GM19395 (cell line): ENCODE measurements at regions not wholly inside any gene's neighbourhood (a gene's known extent, or its start where the extent isn't known, plus 50 kb on each side); places are given as distances from the start of the nearest gene placed in this dataset.
"Not testable (repeated sequence)": the region's sequence is repeated elsewhere in the genome, so short reads cannot be mapped to it uniquely, and the experiment has no call there.

Experiments used
- ATAC-seq: cut with Tn5 transposase; IDR thresholded peaks from one replicate; pipeline ENCODE4 v1.9.1; 2021; ENCODE audit warnings: mild to moderate bottlenecking, moderate library complexity; ENCODE audit not compliant: unreplicated experiment

- not testable (repeated sequence) for ATAC-seq
These were observed 203.5 kb downstream of the TMEM121 start for GRCh38 chr14:105729825-105730368.

DNA sequence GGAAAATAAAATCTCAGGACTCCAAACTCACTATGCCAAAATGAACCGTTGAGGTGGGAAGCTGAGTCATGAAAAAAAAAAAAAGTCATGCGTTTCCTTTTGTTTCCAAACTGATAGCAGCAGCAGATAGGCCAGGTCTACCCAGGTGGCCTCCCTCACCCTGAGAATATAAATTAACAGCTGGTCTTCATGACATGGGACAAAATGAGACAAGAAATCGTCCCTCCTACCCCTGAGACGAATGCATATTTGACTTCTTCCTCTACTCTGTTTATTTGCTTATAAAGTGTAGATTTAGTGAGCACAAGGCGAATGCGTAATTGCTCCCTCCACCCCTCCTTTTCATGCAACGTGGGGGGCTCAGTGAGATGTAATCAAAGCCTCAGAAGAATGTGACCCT lies 204.3 kb downstream of the TMEM121 start:
- not testable (repeated sequence) for ATAC-seq

GRCh38 chr14:105731221-105731985 lies 205.0 kb downstream of the TMEM121 start:
- not testable (repeated sequence) for ATAC-seq

DNA sequence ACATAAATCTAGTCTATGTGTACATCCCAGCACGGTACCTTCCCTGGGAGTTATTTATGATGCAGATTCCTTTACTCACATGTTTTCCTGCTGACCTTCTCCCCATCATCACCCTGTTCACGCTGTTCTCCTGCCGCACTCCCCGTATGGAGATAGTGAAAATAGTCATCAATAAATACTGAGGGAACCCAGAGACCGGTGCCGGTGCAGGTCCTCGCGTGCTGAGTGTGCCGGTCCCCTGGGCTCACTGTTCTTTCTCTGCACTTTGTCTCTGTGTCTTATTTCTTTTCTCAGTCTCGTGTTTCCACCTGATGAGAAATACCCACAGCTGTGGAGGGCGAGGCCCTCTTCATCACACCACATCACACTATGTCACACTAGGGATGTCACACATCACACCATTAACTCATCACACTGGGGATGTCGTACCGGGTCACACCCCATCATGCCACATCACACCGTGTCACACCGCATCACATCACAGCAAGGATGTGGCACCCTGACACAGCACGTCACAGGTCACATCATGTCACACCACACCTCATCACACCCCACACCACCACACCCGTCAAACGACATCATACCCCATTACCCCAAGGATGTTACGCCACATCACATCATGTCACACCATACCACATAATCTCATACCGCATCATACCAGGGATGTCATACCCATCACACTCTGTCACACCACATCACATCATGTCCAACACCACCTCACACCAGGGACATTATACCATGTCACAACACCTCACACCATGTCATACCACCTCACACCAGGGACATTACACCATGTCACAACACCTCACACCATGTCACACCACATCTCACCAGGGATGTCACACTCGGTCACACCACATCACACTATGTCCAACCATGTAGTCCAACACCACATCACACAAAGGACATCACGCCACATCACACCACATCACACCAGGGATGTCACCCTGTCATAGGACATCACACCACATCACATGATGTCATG lies 207.0 kb downstream of the TMEM121 start:
- ATAC-seq = no peak

DNA sequence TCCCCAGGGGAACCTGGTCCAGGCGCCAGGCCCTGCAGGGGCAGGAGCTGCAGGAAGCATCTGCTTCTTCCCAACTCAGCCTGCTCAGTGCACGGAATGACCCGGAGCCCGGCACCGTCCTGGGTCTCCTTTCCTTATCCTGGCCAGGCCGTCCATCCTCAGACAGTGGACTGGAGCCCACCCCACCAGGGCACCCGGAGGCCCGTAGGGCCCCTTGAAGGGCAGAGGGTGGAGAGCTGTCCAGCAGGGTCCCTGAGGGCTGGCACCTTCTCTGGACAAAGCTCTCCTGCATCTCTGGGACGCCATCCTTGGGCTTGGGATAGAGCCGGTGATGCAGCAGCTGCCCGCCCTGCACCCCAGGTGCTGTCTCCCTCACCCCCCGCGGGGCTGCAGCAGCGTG lies 207.9 kb downstream of the TMEM121 start:
- ATAC-seq = not testable (repeated sequence)

DNA sequence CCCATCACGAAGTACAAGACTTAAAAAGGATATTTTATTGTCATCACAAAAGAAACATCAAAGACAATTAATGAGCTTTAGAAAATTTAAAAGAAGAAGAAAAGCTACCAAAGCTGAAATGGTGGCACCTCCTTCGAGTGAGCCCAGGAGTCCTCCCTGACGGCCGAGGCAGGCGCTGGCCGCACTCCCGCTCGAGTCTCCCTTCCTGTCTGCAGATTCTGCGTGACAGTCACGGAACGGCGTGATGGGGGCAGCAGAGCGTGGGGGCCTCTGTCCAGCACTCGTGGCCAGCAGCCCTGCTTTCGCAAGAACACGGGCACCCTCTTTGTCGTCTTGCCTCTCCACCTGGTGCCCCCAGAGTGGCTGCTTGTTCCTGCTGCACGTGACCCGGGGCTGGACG lies 209.9 kb downstream of the TMEM121 start:
- not testable (repeated sequence) for ATAC-seq

- no peak for ATAC-seq
These were observed 211.3 kb downstream of the TMEM121 start for GRCh38 chr14:105737504-105738246.

DNA sequence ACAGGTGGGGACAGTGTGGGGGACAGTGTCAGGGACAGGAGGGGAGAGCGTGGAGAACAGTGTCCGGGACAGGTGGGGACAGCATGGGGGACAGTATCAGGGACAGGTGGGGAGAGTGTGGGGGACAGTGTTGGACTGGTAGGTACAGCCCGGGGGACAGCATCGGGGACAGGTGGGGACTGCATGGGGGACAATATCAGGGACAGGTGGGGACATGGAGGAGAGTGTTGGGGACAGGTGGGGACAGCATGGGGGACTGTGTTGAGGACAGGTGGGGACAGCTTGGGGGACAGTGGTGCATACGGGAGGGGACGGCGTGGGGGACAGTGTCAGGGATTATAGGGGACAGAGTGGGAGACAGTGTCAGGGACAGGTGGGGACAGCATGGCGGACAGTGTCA lies 212.3 kb downstream of the TMEM121 start:
- ATAC-seq = no peak

GRCh38 chr14:105739331-105740102 lies 213.1 kb downstream of the TMEM121 start:
- no peak for ATAC-seq

- not testable (repeated sequence) for ATAC-seq
These were observed 213.9 kb downstream of the TMEM121 start for GRCh38 chr14:105740272-105740671.

DNA sequence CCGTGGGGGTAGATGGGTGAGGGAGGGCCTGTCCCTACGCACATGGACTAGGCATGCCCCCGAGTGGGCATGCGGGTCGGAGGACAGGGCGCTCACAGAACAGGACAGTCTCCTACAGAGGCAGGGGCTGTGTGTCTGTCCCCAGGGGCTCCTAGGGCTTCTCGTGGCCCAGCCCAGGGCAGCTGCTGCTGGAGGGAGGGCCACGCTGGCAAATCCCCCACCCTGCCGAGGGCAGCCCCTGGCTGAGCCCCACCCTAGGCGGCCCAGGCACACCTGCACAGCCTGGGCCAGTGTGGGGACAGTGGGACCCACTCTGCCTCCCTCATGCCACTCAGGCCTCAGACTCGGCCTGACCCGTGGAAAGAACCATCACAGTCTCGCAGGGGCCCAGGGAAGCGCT lies 214.6 kb downstream of the TMEM121 start:
- ATAC-seq = not testable (repeated sequence)

- ATAC-seq = not testable (repeated sequence)
These were observed 215.5 kb downstream of the TMEM121 start for GRCh38 chr14:105741707-105742530.

DNA sequence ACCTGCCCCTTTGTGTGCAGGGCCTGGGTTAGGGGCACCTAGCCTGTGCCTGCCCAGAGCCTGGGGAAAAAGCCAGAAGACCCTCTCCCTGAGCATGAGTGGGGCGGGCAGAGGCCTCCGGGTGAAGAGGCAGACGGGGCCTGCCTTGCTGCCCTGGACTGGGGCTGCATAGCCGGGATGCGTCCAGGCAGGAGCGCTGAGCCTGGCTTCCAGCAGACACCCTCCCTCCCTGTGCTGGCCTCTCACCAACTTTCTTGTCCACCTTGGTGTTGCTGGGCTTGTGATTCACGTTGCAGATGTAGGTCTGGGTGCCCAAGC lies 216.1 kb downstream of the TMEM121 start:
- no peak for ATAC-seq

GRCh38 chr14:105742904-105743701 lies 216.7 kb downstream of the TMEM121 start:
- ATAC-seq = not testable (repeated sequence)

DNA sequence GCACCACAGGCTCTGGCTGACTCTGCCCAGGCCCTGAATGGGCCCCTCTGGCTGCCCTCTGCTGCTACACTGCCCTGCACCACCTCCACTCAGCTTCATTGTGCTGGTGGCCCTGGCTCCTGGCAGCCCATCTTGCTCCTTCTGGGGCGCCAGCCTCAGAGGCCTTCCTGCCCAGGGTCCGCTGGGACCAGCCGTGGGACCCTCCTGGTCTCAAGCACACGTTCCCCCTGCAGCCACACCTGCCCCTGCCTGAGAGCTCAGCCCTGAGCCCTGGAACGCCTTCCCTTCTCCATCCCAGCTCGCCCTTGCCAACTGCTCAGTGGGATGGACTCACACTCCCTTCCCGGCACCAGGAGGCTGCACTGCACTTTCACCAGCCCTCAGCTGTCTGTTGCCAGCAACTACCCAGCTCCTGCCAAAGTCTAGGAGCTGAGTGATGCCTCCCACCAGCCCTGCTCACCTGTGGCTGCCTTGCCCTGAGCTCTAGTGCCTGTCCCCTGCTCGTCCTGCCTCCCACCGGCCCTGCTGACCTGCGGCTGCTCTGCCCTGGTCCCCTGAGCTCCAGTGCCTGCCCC lies 217.9 kb downstream of the TMEM121 start:
- ATAC-seq = not testable (repeated sequence)

DNA sequence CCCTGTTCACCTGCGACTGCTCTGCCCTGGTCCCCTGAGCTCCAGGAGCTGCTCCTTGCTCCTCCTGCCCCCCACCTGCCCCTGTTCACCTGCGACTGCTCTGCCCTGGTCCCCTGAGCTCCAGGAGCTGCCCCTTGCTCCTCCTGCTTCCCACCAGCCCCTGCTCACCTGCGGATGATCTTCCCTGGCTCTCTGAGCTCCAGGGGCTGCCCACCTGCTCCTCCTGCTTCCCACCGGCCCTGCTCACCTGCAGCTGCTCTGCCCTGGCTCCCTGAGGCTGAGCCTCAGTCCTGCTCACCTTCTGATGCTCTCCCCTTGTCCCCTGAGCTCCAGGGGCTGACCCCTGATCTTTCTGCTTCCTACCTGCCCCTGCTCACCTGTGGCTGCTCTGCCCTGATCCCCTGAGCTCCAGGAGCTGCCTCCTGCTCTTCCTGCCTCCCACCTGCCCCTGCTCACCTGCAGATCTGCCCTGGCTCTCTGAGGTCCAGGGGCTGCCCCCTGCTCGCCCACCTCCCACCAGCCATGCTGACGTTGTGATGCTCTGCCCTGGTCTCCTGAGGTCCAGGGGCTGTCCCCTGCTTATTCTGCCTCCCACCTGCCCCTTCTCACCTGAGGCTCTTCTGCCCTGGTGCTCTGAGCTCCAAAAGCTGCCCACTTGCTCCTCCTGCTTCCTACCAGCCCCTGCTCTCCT lies 219.2 kb downstream of the TMEM121 start:
- ATAC-seq = no peak

GRCh38 chr14:105746124-105746514 lies 219.7 kb downstream of the TMEM121 start:
- ATAC-seq = no peak
